ENCODE measurements at regions not wholly inside any gene's neighbourhood (a gene's known extent, or its start where the extent isn't known, plus 50 kb on each side); places are given as distances from the start of the nearest gene placed in this dataset.

- TF ChIP-seq NR2F2 (IDR thresholded peaks at IDR 0.05) (no peak), RAD21 (IDR thresholded peaks at IDR 0.05) (no peak)
These were observed 138.9 kb upstream of the CDH19 start (continued) for GRCh38 chr18:66742832-66743231.

GRCh38 chr18:66735933-66736332 is 132.0 kb upstream of the CDH19 start:
- Histone ChIP-seq H3K27me3 (ENCODE audit: control insufficient read depth in 4 of 4, insufficient read depth in 4 of 4, low read length in 3 of 4) (no peaks in the 10 kb centered on the region), H3K9ac (ENCODE audit: low read depth in 1 of 2, low read length in 2 of 2) (no peak overlapping the region), H3K27ac (ENCODE audit: low read depth in 1 of 2, low read length in 2 of 2) (no peak overlapping the region), H3K9me3 (ENCODE audit: control insufficient read depth in 4 of 4, low read length in 3 of 4) (peaks cover 0 to 1% (median 0%) of the 10 kb centered on the region in 4 donors), H3K4me1 (ENCODE audit: control insufficient read depth in 4 of 4, insufficient read depth in 4 of 4, low read length in 3 of 4) (no peaks in the 10 kb centered on the region), H3K36me3 (ENCODE audit: control insufficient read depth in 4 of 4, insufficient read depth in 3 of 4, low read depth in 1 of 4, low read length in 3 of 4) (no peaks in the 10 kb centered on the region), H3K4me3 (ENCODE audit: low read depth in 1 of 3, low read length in 3 of 3) (no peak overlapping the region)
- 77% methylated on average over 1 of the region's 1 CpG for WGBS
- DNase-seq (ENCODE audit: low spot score) = no peak
- TF ChIP-seq YY1 (IDR thresholded peaks at IDR 0.05) (no peak), SP1 (IDR thresholded peaks at IDR 0.05) (no peak), EGR1 (IDR thresholded peaks at IDR 0.05; ENCODE audit: low read depth in 2 of 2) (no peak), ATF3 (IDR thresholded peaks at IDR 0.05) (no peak), ZBTB33 (IDR thresholded peaks at IDR 0.05) (no peak), FOXA1 (IDR thresholded peaks at IDR 0.05) (no peak), CTCF (IDR thresholded peaks at IDR 0.05; ENCODE audit: low read depth, low read length, missing input control) (no peak), GABPA (IDR thresholded peaks at IDR 0.05 in 1 of 2, conservative IDR thresholded peaks at IDR 0.05 in 1 of 2) (no peak), RXRA (IDR thresholded peaks at IDR 0.05) (no peak), TAF1 (conservative IDR thresholded peaks at IDR 0.05) (no peak), HNF4G (IDR thresholded peaks at IDR 0.05) (no peak), RAD21 (IDR thresholded peaks at IDR 0.05) (no peak), FOXA2 (IDR thresholded peaks at IDR 0.05) (no peak)

GRCh38 chr18:66734451-66734850 is 130.6 kb upstream of the CDH19 start:
- Histone ChIP-seq H3K9me3 (ENCODE audit: control insufficient read depth in 4 of 4, low read length in 3 of 4) (peaks cover 0 to 1% (median 0%) of the 10 kb centered on the region in 4 donors), H3K27me3 (ENCODE audit: control insufficient read depth in 4 of 4, insufficient read depth in 4 of 4, low read length in 3 of 4) (no peaks in the 10 kb centered on the region), H3K9ac (ENCODE audit: low read depth in 1 of 2, low read length in 2 of 2) (no peak overlapping the region), H3K36me3 (ENCODE audit: control insufficient read depth in 4 of 4, insufficient read depth in 3 of 4, low read depth in 1 of 4, low read length in 3 of 4) (no peaks in the 10 kb centered on the region), H3K4me1 (ENCODE audit: control insufficient read depth in 4 of 4, insufficient read depth in 4 of 4, low read length in 3 of 4) (no peaks in the 10 kb centered on the region), H3K4me3 (ENCODE audit: low read depth in 1 of 3, low read length in 3 of 3) (no peak overlapping the region), H3K27ac (ENCODE audit: low read depth in 1 of 2, low read length in 2 of 2) (no peak overlapping the region)
- TF ChIP-seq FOXA2 (IDR thresholded peaks at IDR 0.05) (no peak), HNF4G (IDR thresholded peaks at IDR 0.05) (no peak), NR2F2 (IDR thresholded peaks at IDR 0.05) (no peak), TAF1 (conservative IDR thresholded peaks at IDR 0.05) (no peak), REST (IDR thresholded peaks at IDR 0.05) (no peak), MAX (IDR thresholded peaks at IDR 0.05) (no peak), CTCF (IDR thresholded peaks at IDR 0.05; ENCODE audit: low read depth, low read length, missing input control) (no peak), FOXA1 (IDR thresholded peaks at IDR 0.05) (no peak)
- 86% methylated on average over 2 of the region's 2 CpGs for WGBS
- no peak for DNase-seq (ENCODE audit: low spot score)

All from liver (tissue), 8 donors.